Ureter (tissue), 1 donor: ENCODE measurements at regions not wholly inside any gene's neighbourhood (a gene's known extent, or its start where the extent isn't known, plus 50 kb on each side); places are given as distances from the start of the nearest gene placed in this dataset.

Experiments
- DNase-seq: peaks from one replicate; pipeline ENCODE4 v3.0.0-alpha.2; 2020; ENCODE audit warnings: low spot score
- donor health status: DM: yes; HTN: yes; CAD: no.

GRCh38 chr2:147553775-147554271 lies 291.0 kb upstream of the ACVR2A start:
- DNase-seq = no peak

GRCh38 chr2:147550995-147551731 lies 293.7 kb upstream of the ACVR2A start:
- no peak for DNase-seq

- no peak for DNase-seq
Observed at GRCh38 chr2:147549054-147549453, 295.8 kb upstream of the ACVR2A start.

GRCh38 chr2:147548451-147548850 lies 296.4 kb upstream of the ACVR2A start:
- DNase-seq = no peak

GRCh38 chr2:147547440-147547839 lies 297.4 kb upstream of the ACVR2A start:
- DNase-seq = no peak

- no peak for DNase-seq
Observed at GRCh38 chr2:147546109-147546508, 298.7 kb upstream of the ACVR2A start.

GRCh38 chr2:147543056-147543455 lies 301.8 kb upstream of the ACVR2A start:
- no peak for DNase-seq

GRCh38 chr2:147542351-147542750 lies 302.5 kb upstream of the ACVR2A start:
- DNase-seq = no peak

GRCh38 chr2:147541314-147541713 lies 303.5 kb upstream of the ACVR2A start:
- DNase-seq = no peak

- DNase-seq = no peak
Observed at GRCh38 chr2:147538821-147539220, 306.0 kb upstream of the ACVR2A start.

GRCh38 chr2:147538088-147538487 lies 306.7 kb upstream of the ACVR2A start:
- no peak for DNase-seq

- DNase-seq = no peak
Observed at GRCh38 chr2:147531269-147531668, 313.6 kb upstream of the ACVR2A start.

- DNase-seq = no peak
Observed at GRCh38 chr2:147530033-147530432, 314.8 kb upstream of the ACVR2A start.

- DNase-seq = no peak
Observed at GRCh38 chr2:147525819-147526489, 318.9 kb upstream of the ACVR2A start.

GRCh38 chr2:147524912-147525311 lies 319.9 kb upstream of the ACVR2A start:
- no peak for DNase-seq

- DNase-seq = no peak
Observed at GRCh38 chr2:147523415-147523814, 321.4 kb upstream of the ACVR2A start.

- DNase-seq = no peak
Observed at GRCh38 chr2:147521936-147522335, 322.9 kb upstream of the ACVR2A start.

- no peak for DNase-seq
Observed at GRCh38 chr2:147520817-147521216, 324.0 kb upstream of the ACVR2A start.

GRCh38 chr2:147519178-147519577 lies 325.7 kb upstream of the ACVR2A start:
- no peak for DNase-seq

- no peak for DNase-seq
Observed at GRCh38 chr2:147515213-147515612, 329.6 kb upstream of the ACVR2A start.

- no peak for DNase-seq
Observed at GRCh38 chr2:147512206-147512605, 332.6 kb upstream of the ACVR2A start.

GRCh38 chr2:147511491-147511948 lies 333.3 kb upstream of the ACVR2A start:
- no peak for DNase-seq

- no peak for DNase-seq
Observed at GRCh38 chr2:147509821-147510220, 335.0 kb upstream of the ACVR2A start.
